ENCODE measurements at regions not wholly inside any gene's neighbourhood (a gene's known extent, or its start where the extent isn't known, plus 50 kb on each side); places are given as distances from the start of the nearest gene placed in this dataset.

GRCh38 chr5:158126442-158127405 is 267.8 kb upstream of the CLINT1 start:
- H3K4me1 Mint-ChIP-seq (ENCODE audit: low read depth): peaks cover 7% of the 10 kb centered on the region

GRCh38 chr5:158124606-158125316 is 265.8 kb upstream of the CLINT1 start:
- DNase-seq (ENCODE audit: low spot score, unreplicated experiment): no peak
- peaks cover 10% of the 10 kb centered on the region for H3K27me3 Mint-ChIP-seq
- no peak overlapping the region for H3K4me3 Mint-ChIP-seq (ENCODE audit: low read depth)
- H3K36me3 Mint-ChIP-seq (ENCODE audit: insufficient read depth): no peaks in the 10 kb centered on the region
- TF ChIP-seq, protein P1, sequence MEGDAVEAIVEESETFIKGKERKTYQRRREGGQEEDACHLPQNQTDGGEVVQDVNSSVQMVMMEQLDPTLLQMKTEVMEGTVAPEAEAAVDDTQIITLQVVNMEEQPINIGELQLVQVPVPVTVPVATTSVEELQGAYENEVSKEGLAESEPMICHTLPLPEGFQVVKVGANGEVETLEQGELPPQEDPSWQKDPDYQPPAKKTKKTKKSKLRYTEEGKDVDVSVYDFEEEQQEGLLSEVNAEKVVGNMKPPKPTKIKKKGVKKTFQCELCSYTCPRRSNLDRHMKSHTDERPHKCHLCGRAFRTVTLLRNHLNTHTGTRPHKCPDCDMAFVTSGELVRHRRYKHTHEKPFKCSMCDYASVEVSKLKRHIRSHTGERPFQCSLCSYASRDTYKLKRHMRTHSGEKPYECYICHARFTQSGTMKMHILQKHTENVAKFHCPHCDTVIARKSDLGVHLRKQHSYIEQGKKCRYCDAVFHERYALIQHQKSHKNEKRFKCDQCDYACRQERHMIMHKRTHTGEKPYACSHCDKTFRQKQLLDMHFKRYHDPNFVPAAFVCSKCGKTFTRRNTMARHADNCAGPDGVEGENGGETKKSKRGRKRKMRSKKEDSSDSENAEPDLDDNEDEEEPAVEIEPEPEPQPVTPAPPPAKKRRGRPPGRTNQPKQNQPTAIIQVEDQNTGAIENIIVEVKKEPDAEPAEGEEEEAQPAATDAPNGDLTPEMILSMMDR (IDR thresholded peaks at IDR 0.05; ENCODE audit: unreplicated experiment): no peak
- H3K9me3 Mint-ChIP-seq (ENCODE audit: low read depth): no peaks in the 10 kb centered on the region
- H3K4me1 Mint-ChIP-seq (ENCODE audit: low read depth): peaks cover 10% of the 10 kb centered on the region
- no peak overlapping the region for H3K27ac Mint-ChIP-seq

More at GRCh38 chr5:158126442-158127405, 267.8 kb upstream of the CLINT1 start:
- Mint-ChIP-seq H3K27ac (no peak overlapping the region), H3K4me3 (ENCODE audit: low read depth) (no peak overlapping the region), H3K27me3 (peaks cover 6% of the 10 kb centered on the region), H3K36me3 (ENCODE audit: insufficient read depth) (no peaks in the 10 kb centered on the region), H3K9me3 (ENCODE audit: low read depth) (no peaks in the 10 kb centered on the region)
- no peak for DNase-seq (ENCODE audit: low spot score, unreplicated experiment)
- TF ChIP-seq, protein P1 (IDR thresholded peaks at IDR 0.05; ENCODE audit: unreplicated experiment): no peak

GRCh38 chr5:158123595-158123994 is 264.6 kb upstream of the CLINT1 start:
- Mint-ChIP-seq H3K27me3 (peaks cover 14% of the 10 kb centered on the region), H3K36me3 (ENCODE audit: insufficient read depth) (no peaks in the 10 kb centered on the region), H3K27ac (no peak overlapping the region), H3K9me3 (ENCODE audit: low read depth) (no peaks in the 10 kb centered on the region), H3K4me1 (ENCODE audit: low read depth) (peaks cover 10% of the 10 kb centered on the region), H3K4me3 (ENCODE audit: low read depth) (no peak overlapping the region)
- TF ChIP-seq, protein P1 (IDR thresholded peaks at IDR 0.05; ENCODE audit: unreplicated experiment): no peak
- DNase-seq (ENCODE audit: low spot score, unreplicated experiment): no peak

DNA sequence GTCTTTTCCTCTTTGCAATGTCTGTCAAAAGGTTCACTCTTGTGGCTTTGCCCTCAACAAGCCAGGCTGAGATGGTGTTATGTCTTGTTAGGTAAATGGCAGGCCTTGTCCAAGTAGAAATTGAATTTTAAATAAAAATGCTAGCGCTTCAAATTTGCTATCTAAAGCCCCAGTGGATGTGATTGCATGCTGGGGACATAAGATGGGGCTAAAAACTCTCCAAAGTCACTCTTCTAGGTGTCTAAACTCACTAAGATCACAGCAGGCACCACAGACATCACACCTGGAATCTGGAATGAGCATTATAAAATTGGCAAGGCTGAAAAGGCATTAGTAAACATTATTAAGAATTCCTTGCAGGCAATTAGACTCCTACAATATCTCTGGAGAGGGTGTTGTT is 262.7 kb upstream of the CLINT1 start:
- TF ChIP-seq, protein P1 (IDR thresholded peaks at IDR 0.05; ENCODE audit: unreplicated experiment): no peak
- H3K4me1 Mint-ChIP-seq (ENCODE audit: low read depth): peaks cover 9% of the 10 kb centered on the region
- no peak for DNase-seq (ENCODE audit: low spot score, unreplicated experiment)
- peaks cover 19% of the 10 kb centered on the region for H3K27me3 Mint-ChIP-seq
- no peak overlapping the region for H3K4me3 Mint-ChIP-seq (ENCODE audit: low read depth)
- H3K27ac Mint-ChIP-seq: no peak overlapping the region
- no peaks in the 10 kb centered on the region for H3K36me3 Mint-ChIP-seq (ENCODE audit: insufficient read depth)
- H3K9me3 Mint-ChIP-seq (ENCODE audit: low read depth): no peaks in the 10 kb centered on the region

DNA sequence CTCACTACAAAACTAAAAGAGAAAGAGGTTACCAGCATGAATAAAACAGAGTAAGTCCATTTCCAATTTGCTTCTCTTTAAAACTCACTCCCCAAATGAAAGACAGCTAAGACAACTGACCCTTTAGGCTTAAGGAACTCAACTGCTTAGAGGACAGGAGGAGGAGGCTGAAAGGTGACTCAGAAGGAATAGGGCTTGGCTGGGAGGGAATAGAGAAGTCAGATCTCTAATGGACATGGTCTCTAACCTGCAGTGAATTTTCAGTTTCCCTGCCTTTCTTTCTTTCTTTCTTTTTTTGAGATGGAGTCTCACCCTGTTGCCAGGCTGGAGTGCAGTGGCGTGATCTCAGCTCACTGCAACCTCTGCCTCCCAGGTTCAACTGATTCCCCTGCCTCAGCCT is 261.8 kb upstream of the CLINT1 start:
- no peak overlapping the region for H3K4me3 Mint-ChIP-seq (ENCODE audit: low read depth)
- H3K9me3 Mint-ChIP-seq (ENCODE audit: low read depth): no peaks in the 10 kb centered on the region
- TF ChIP-seq, protein P1 (IDR thresholded peaks at IDR 0.05; ENCODE audit: unreplicated experiment): no peak
- H3K27me3 Mint-ChIP-seq: peaks cover 19% of the 10 kb centered on the region
- H3K4me1 Mint-ChIP-seq (ENCODE audit: low read depth): peaks cover 9% of the 10 kb centered on the region
- H3K27ac Mint-ChIP-seq: no peak overlapping the region
- no peak for DNase-seq (ENCODE audit: low spot score, unreplicated experiment)
- H3K36me3 Mint-ChIP-seq (ENCODE audit: insufficient read depth): no peaks in the 10 kb centered on the region
